ENCODE measurements at regions not wholly inside any gene's neighbourhood (a gene's known extent, or its start where the extent isn't known, plus 50 kb on each side); places are given as distances from the start of the nearest gene placed in this dataset.
A peak's percentile ranks its signal among the peaks of the same experiment; 100 is the strongest.

GRCh38 chr2:529424-529823 lies 147.8 kb downstream of the TMEM18 start:
- CTCF ChIA-PET: interaction anchor here (0.6 to 1.2 kb wide), 2 partner anchors 108 to 133 kb away, joined by 4 read pairs; no protein-coding TSS in a partner anchor

GRCh38 chr2:527581-527980 lies 149.6 kb downstream of the TMEM18 start:
- TF ChIP-seq EZH2phosphoT487 (IDR thresholded peaks at IDR 0.05; ENCODE audit: borderline replicate concordance, low read length) (no peak), CTCF (conservative IDR thresholded peaks at IDR 0.05; ENCODE audit: low read depth, low read length) (no peak), EZH2 (IDR thresholded peaks at IDR 0.05; ENCODE audit: low read length, unreplicated experiment) (no peak)
- H3K9ac ChIP-seq (ENCODE audit: low read length): no peak overlapping the region
- POLR2A ChIA-PET (ENCODE audit: unreplicated experiment): no interaction called here
- H3K27ac ChIP-seq (ENCODE audit: low read length): no peak overlapping the region
- no TSS peak for BruUV-seq (replicated peaks)
- ATAC-seq: no peak
- H3K27me3 ChIP-seq (ENCODE audit: low read length): peaks cover 8% of the 10 kb centered on the region; the same call in 1 of the 2 replicates
- intact Hi-C loops (cut with micrococcal nuclease): loop anchor here (5.0 kb wide), 1 partner anchor 1020 kb away; no protein-coding TSS in a partner anchor
- H3K4me1 ChIP-seq (ENCODE audit: insufficient read depth, low read length): 0 out of 2 replicates have a peak, but pooled peaks cover 3% of the 10 kb centered on the region
- H3K4me2 ChIP-seq (ENCODE audit: low read length): no peak overlapping the region
- H3K9me2 ChIP-seq (replicated peaks; ENCODE audit: low read length): no peaks in the 10 kb centered on the region
- no peaks in the 10 kb centered on the region for H3K79me2 ChIP-seq (ENCODE audit: low read length)
- CTCF ChIA-PET: no interaction called here
- H2AFZ ChIP-seq (ENCODE audit: low read length): no peak overlapping the region
- DNase-seq: no peak
- no peaks in the 10 kb centered on the region for H3K36me3 ChIP-seq (ENCODE audit: low read depth, low read length)
- H3K4me3 ChIP-seq (ENCODE audit: low read length): no peak overlapping the region
- no peaks in the 10 kb centered on the region for H3K9me3 ChIP-seq (ENCODE audit: low read length)
- no peaks in the 10 kb centered on the region for H4K20me1 ChIP-seq (ENCODE audit: low read length)
- H3F3A ChIP-seq (ENCODE audit: low read length, unreplicated experiment): no peaks in the 10 kb centered on the region

More at GRCh38 chr2:529424-529823, 147.8 kb downstream of the TMEM18 start:
- Histone ChIP-seq H4K20me1 (ENCODE audit: low read length) (no peaks in the 10 kb centered on the region), H3F3A (ENCODE audit: low read length, unreplicated experiment) (no peaks in the 10 kb centered on the region), H3K27ac (ENCODE audit: low read length) (no peak overlapping the region), H3K9me3 (ENCODE audit: low read length) (no peaks in the 10 kb centered on the region), H3K4me1 (ENCODE audit: insufficient read depth, low read length) (0 out of 2 replicates have a peak, but pooled peaks cover 3% of the 10 kb centered on the region), H3K4me3 (ENCODE audit: low read length) (no peak overlapping the region), H3K9ac (ENCODE audit: low read length) (no peak overlapping the region), H3K9me2 (replicated peaks; ENCODE audit: low read length) (no peaks in the 10 kb centered on the region), H3K36me3 (ENCODE audit: low read depth, low read length) (no peaks in the 10 kb centered on the region), H3K4me2 (ENCODE audit: low read length) (peak overlapping the region; percentile 45), H2AFZ (ENCODE audit: low read length) (peak overlapping the region; percentile 82), H3K27me3 (ENCODE audit: low read length) (no peaks in the 10 kb centered on the region), H3K79me2 (ENCODE audit: low read length) (no peaks in the 10 kb centered on the region)
- intact Hi-C loops (cut with micrococcal nuclease): loop anchor here (1.0 to 5.0 kb wide), 4 partner anchors 108 to 1018 kb away; no protein-coding TSS in a partner anchor
- TF ChIP-seq EZH2 (IDR thresholded peaks at IDR 0.05; ENCODE audit: low read length, unreplicated experiment) (no peak), CTCF (conservative IDR thresholded peaks at IDR 0.05; ENCODE audit: low read depth, low read length) (peak; percentile 67)
- ATAC-seq: peak; percentile 60
- no TSS peak for BruUV-seq (replicated peaks)
- POLR2A ChIA-PET (ENCODE audit: unreplicated experiment): no interaction called here
- DNase-seq: peak; percentile 77

- H3K27ac ChIP-seq (ENCODE audit: low read length): no peak overlapping the region
- BruUV-seq (replicated peaks): no TSS peak
- H3F3A ChIP-seq (ENCODE audit: low read length, unreplicated experiment): no peaks in the 10 kb centered on the region
- H4K20me1 ChIP-seq (ENCODE audit: low read length): no peaks in the 10 kb centered on the region
- DNase-seq (no peak), ATAC-seq (no peak)
- intact Hi-C loops (cut with micrococcal nuclease): loop anchor here (5.0 kb wide), 1 partner anchor 1020 kb away; no protein-coding TSS in a partner anchor
- 0 out of 2 replicates have a peak, but pooled peaks cover 3% of the 10 kb centered on the region for H3K4me1 ChIP-seq (ENCODE audit: insufficient read depth, low read length)
- peaks cover 8% of the 10 kb centered on the region; the same call in 1 of the 2 replicates for H3K27me3 ChIP-seq (ENCODE audit: low read length)
- H3K79me2 ChIP-seq (ENCODE audit: low read length): no peaks in the 10 kb centered on the region
- TF ChIP-seq CTCF (conservative IDR thresholded peaks at IDR 0.05; ENCODE audit: low read depth, low read length) (no peak), EZH2 (IDR thresholded peaks at IDR 0.05; ENCODE audit: low read length, unreplicated experiment) (no peak), EZH2phosphoT487 (IDR thresholded peaks at IDR 0.05; ENCODE audit: borderline replicate concordance, low read length) (no peak)
- CTCF ChIA-PET: no interaction called here
- no peak overlapping the region for H2AFZ ChIP-seq (ENCODE audit: low read length)
- H3K9me2 ChIP-seq (replicated peaks; ENCODE audit: low read length): no peaks in the 10 kb centered on the region
- POLR2A ChIA-PET (ENCODE audit: unreplicated experiment): no interaction called here
- no peak overlapping the region for H3K4me2 ChIP-seq (ENCODE audit: low read length)
- H3K9ac ChIP-seq (ENCODE audit: low read length): no peak overlapping the region
- no peak overlapping the region for H3K4me3 ChIP-seq (ENCODE audit: low read length)
- no peaks in the 10 kb centered on the region for H3K36me3 ChIP-seq (ENCODE audit: low read depth, low read length)
- no peaks in the 10 kb centered on the region for H3K9me3 ChIP-seq (ENCODE audit: low read length)
Measured at GRCh38 chr2:526918-527317, 150.3 kb downstream of the TMEM18 start.

All from PC-3 (cell line).